D721Med (cell line): ENCODE measurements at regions not wholly inside any gene's neighbourhood (a gene's known extent, or its start where the extent isn't known, plus 50 kb on each side); places are given as distances from the start of the nearest gene placed in this dataset.

Experiments
- DNase-seq: peaks from one replicate; pipeline ENCODE4 v3.0.0; 2011; ENCODE audit warnings: low spot score; ENCODE audit not compliant: insufficient read length
- FAIRE-seq: peaks from 2 replicates; lab custom pipeline; 2011; peaks lifted over from hg19 to GRCh38; lab: Jason Lieb, UNC
- CTCF ChIP-seq: IDR thresholded peaks from 2 replicates; pipeline ENCODE4 v1.5.1; 2012; ENCODE audit warnings: mild to moderate bottlenecking, control low read depth; ENCODE audit not compliant: insufficient read depth; ENCODE audit errors: missing control alignments

GRCh38 chr11:113551645-113552044, 76.4 kb upstream of the DRD2 start:
- no peak for TF ChIP-seq CTCF
- no peak for FAIRE-seq
- DNase-seq = no peak

GRCh38 chr11:113549611-113550578, 74.7 kb upstream of the DRD2 start:
- TF ChIP-seq CTCF = no peak
- DNase-seq (no peak), FAIRE-seq (no peak)

- FAIRE-seq (no peak), DNase-seq (no peak)
- no peak for TF ChIP-seq CTCF
Observed at GRCh38 chr11:113549061-113549460, 73.9 kb upstream of the DRD2 start.

GRCh38 chr11:113547739-113548138, 72.5 kb upstream of the DRD2 start:
- TF ChIP-seq CTCF = no peak
- no peak for DNase-seq
- FAIRE-seq = no peak

- no peak for DNase-seq
- no peak for TF ChIP-seq CTCF
- no peak for FAIRE-seq
Observed at GRCh38 chr11:113546757-113547507, 71.7 kb upstream of the DRD2 start.

- no peak for TF ChIP-seq CTCF
- FAIRE-seq (no peak), DNase-seq (no peak)
Observed at GRCh38 chr11:113542420-113542819, 67.2 kb upstream of the DRD2 start.
